B cell (primary cell): ENCODE measurements at regions not wholly inside any gene's neighbourhood (a gene's known extent, or its start where the extent isn't known, plus 50 kb on each side); places are given as distances from the start of the nearest gene placed in this dataset.

Source experiments
- ATAC-seq: fragments of 200-7000 bp; cut with Tn5 transposase; one replicate; pipeline ENCODE4 v1.10.0; 2021; ENCODE audit warnings: low read depth, mild to moderate bottlenecking, moderate number of reproducible peaks, moderate library complexity
- CTCF ChIA-PET: fragments of 350-600 bp; sonication (Branson Sonifier 250); formaldehyde crosslinking; loops from one replicate; lab custom pipeline; 2021; ENCODE audit warnings: antibody characterized with exemption, inconsistent platforms; lab: Charles Lee
- POLR2A ChIA-PET: fragments of 350-600 bp; sonication (Branson Sonifier 250); formaldehyde crosslinking; loops from one replicate; lab custom pipeline; 2021; ENCODE audit warnings: antibody characterized with exemption; lab: Charles Lee
- DNase-seq: peaks from one replicate; pipeline ENCODE4 v3.0.0; 2013
- H2AFZ ChIP-seq: 2 replicates; pipeline ENCODE4 v1.6.1; 2012; ENCODE audit warnings: mild to moderate bottlenecking, low read depth, low read length; ENCODE audit not compliant: insufficient read depth, poor library complexity, severe bottlenecking
- H3K27ac ChIP-seq, 2 donors: 1 replicate in 1 of 2; 2 replicates in 1 of 2; pipeline ENCODE4 v1.5.1; 2012 to 2013; ENCODE audit warnings: low read length in 2 of 2, mild to moderate bottlenecking in 2 of 2, moderate library complexity in 1 of 2
- H3K27me3 ChIP-seq, 4 experiments: fragments of 200-600 bp in 1 of 4; sonication (generic) in 1 of 4; replicated peaks in 1 of 4; 1 replicate in 2 of 4; 2 replicates in 2 of 4; pipeline versions ENCODE4 v1.6.1 to v1.7.0; 2013 to 2016; ENCODE audit warnings: low read length in 3 of 4, mild to moderate bottlenecking in 2 of 4, mixed read lengths in 1 of 4, moderate library complexity in 1 of 4; ENCODE audit not compliant: insufficient read depth in 4 of 4, control insufficient read depth in 3 of 4; ENCODE audit errors: control extremely low read depth in 1 of 4
- H3K36me3 ChIP-seq, 2 experiments: replicated peaks in 1 of 2; 1 replicate in 1 of 2; 2 replicates in 1 of 2; pipeline versions ENCODE4 v1.6.1 to v1.7.1; 2013; ENCODE audit warnings: low read length in 1 of 2; ENCODE audit not compliant: insufficient read depth in 2 of 2, control insufficient read depth in 1 of 2; ENCODE audit errors: control extremely low read depth in 1 of 2, extremely low read depth in 1 of 2
- H3K4me1 ChIP-seq, 2 donors: fragments of 200-600 bp in 1 of 2; sonication (generic) in 1 of 2; 1 replicate in 1 of 2; 2 replicates in 1 of 2; pipeline versions ENCODE4 v1.5.1 to v1.6.1; 2013 to 2017; ENCODE audit warnings: low read length in 2 of 2; ENCODE audit not compliant: control insufficient read depth in 2 of 2, insufficient read depth in 2 of 2
- H3K4me2 ChIP-seq: replicated peaks from 2 replicates; pipeline ENCODE3; 2012; ENCODE audit warnings: mild to moderate bottlenecking, low read depth, low read length; ENCODE audit not compliant: poor library complexity, severe bottlenecking
- H3K4me3 ChIP-seq, 5 experiments: fragments of 200-600 bp in 1 of 5; sonication (generic) in 1 of 5; 1 replicate in 3 of 5; 2 replicates in 2 of 5; pipeline versions ENCODE4 v1.5.1 to v1.7.0; 2011 to 2016; ENCODE audit warnings: low read length in 4 of 5, mild to moderate bottlenecking in 4 of 5, low read depth in 2 of 5, control low read depth in 1 of 5, moderate library complexity in 1 of 5; ENCODE audit not compliant: insufficient read depth in 1 of 5; ENCODE audit errors: control extremely low read depth in 1 of 5, extremely low read depth in 1 of 5
- H3K79me2 ChIP-seq: fragments of 200-600 bp; sonication (generic); one replicate; pipeline ENCODE4 v1.6.0; 2016; ENCODE audit warnings: low read length; ENCODE audit not compliant: control insufficient read depth, insufficient read depth
- H3K9ac ChIP-seq: fragments of 200-600 bp; sonication (generic); 2 replicates; pipeline ENCODE4 v1.6.1; 2017; ENCODE audit warnings: mild to moderate bottlenecking, low read length, moderate library complexity
- H3K9me3 ChIP-seq, 3 donors: one replicate each; pipeline versions ENCODE4 v1.6.1 to v1.7.1; 2013; ENCODE audit warnings: low read length in 2 of 3; ENCODE audit not compliant: control insufficient read depth in 2 of 3, insufficient read depth in 1 of 3; ENCODE audit errors: control extremely low read depth in 1 of 3
- H4K20me1 ChIP-seq: 2 replicates; pipeline ENCODE4 v1.6.0; 2012; ENCODE audit warnings: mild to moderate bottlenecking, low read length; ENCODE audit not compliant: insufficient read depth, control insufficient read depth, poor library complexity, severe bottlenecking
- H3K27ac Mint-ChIP-seq: one replicate; pipeline ENCODE4 v1.8.0; 2021; ENCODE audit warnings: mixed read lengths
- H3K27me3 Mint-ChIP-seq: one replicate; pipeline ENCODE4 v1.8.0; 2021; ENCODE audit warnings: mixed read lengths
- H3K4me1 Mint-ChIP-seq: one replicate; pipeline ENCODE4 v1.8.0; 2021; ENCODE audit warnings: mixed read lengths
- H3K4me3 Mint-ChIP-seq: one replicate; pipeline ENCODE4 v1.8.0; 2021; ENCODE audit warnings: mixed read lengths
- H3K9me3 Mint-ChIP-seq: one replicate; pipeline ENCODE4 v1.8.0; 2022; ENCODE audit warnings: mixed read lengths; ENCODE audit not compliant: insufficient read depth
- EZH2 ChIP-seq: IDR thresholded peaks from 2 replicates; pipeline ENCODE4 v1.6.1; 2012; ENCODE audit warnings: borderline replicate concordance, low read depth, mild to moderate bottlenecking, moderate library complexity, low read length; ENCODE audit not compliant: insufficient read depth, poor library complexity, severe bottlenecking
- WGBS: methylation state at CpG from one replicate; pipeline ENCODE4 v1.1.5; 2013; ENCODE audit warnings: missing lambda C conversion rate; ENCODE audit not compliant: insufficient coverage; 5-methylcytosine and 5-hydroxymethylcytosine counted together
- intact Hi-C: fragments of 100-400 bp; cut with micrococcal nuclease; formaldehyde crosslinking; loops from one replicate; pipeline ENCODE4 v1.10.0; 2022
- TF ChIP-seq, protein P1 (sequence below): fragments of 200-600 bp; IDR thresholded peaks from one replicate; pipeline ENCODE4 v1.8.0; 2022; ENCODE audit warnings: antibody characterized with exemption, mild to moderate bottlenecking

DNA sequence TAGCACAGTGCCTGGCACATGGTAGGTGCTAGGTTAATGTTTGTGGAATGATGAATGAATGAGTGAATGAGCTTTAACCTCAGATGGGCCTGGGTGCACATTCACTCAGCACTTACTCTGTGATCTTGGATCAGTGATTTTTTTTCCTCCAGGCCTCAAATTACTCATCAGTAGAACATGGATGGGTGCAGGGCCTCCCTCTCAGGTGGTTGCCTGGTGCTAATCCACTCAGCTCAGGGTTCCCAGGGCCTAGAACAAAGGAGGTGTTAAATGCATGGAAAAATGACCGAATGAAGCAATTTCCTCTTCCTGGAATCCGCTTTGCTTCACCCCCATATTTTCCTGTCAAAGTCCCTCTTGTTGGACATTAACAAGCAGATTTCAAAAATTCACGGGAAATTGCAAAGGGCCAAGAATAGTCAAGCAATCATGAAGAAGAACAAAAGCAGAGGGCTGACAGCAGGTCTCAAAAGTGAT, 93.5 kb downstream of the MYEOV start:
- ChIA-PET POLR2A (no interaction called here), CTCF (no interaction called here)
- Histone ChIP-seq H3K4me1 (no peaks in the 10 kb centered on the region), H3K4me3 (no peak overlapping the region), H3K36me3 (no peaks in the 10 kb centered on the region), H3K4me2 (no peak overlapping the region), H2AFZ (no peak overlapping the region), H4K20me1 (no peaks in the 10 kb centered on the region), H3K27me3 (no peaks in the 10 kb centered on the region), H3K9me3 (peaks cover 0 to 41% (median 17%) of the 10 kb centered on the region in 3 donors), H3K9ac (no peak overlapping the region), H3K27ac (no peak overlapping the region), H3K79me2 (no peaks in the 10 kb centered on the region)
- DNase-seq (no peak), ATAC-seq (no peak)
- TF ChIP-seq EZH2, result no peak
- TF ChIP-seq, protein P1, sequence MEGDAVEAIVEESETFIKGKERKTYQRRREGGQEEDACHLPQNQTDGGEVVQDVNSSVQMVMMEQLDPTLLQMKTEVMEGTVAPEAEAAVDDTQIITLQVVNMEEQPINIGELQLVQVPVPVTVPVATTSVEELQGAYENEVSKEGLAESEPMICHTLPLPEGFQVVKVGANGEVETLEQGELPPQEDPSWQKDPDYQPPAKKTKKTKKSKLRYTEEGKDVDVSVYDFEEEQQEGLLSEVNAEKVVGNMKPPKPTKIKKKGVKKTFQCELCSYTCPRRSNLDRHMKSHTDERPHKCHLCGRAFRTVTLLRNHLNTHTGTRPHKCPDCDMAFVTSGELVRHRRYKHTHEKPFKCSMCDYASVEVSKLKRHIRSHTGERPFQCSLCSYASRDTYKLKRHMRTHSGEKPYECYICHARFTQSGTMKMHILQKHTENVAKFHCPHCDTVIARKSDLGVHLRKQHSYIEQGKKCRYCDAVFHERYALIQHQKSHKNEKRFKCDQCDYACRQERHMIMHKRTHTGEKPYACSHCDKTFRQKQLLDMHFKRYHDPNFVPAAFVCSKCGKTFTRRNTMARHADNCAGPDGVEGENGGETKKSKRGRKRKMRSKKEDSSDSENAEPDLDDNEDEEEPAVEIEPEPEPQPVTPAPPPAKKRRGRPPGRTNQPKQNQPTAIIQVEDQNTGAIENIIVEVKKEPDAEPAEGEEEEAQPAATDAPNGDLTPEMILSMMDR, result no peak
- intact Hi-C loops, result no loop called here
- H3K4me3 Mint-ChIP-seq, result no peak overlapping the region
- H3K27me3 Mint-ChIP-seq, result peaks cover 3% of the 10 kb centered on the region
- WGBS, result 100% methylated on average over 1 of the region's 3 CpGs
- no peak overlapping the region for H3K27ac Mint-ChIP-seq
- H3K4me1 Mint-ChIP-seq, result no peaks in the 10 kb centered on the region
- peaks cover 15% of the 10 kb centered on the region for H3K9me3 Mint-ChIP-seq

DNA sequence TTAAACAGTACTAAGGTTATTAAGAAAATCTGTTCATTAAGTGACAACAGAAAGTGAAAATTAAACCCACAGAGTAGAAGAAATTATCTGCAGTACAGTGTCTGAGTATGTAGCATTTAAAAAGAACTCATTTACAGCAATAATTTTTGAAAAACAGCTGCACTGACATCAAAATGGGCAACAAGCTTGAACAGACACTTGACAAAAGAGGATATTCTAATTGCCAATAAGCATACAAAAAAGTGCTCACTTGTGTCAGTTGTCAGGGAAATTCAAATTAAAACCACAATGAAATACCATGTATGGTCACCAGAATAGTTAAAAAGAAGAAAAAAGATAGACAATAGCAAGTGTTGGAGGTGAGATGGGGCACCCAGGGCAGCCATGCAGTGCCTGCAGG, 93.3 kb upstream of the LINC01488 start:
- POLR2A ChIA-PET, result no interaction called here
- H3K27me3 Mint-ChIP-seq, result peaks cover 10% of the 10 kb centered on the region
- intact Hi-C loops, result no loop called here
- DNase-seq (no peak), ATAC-seq (no peak)
- Histone ChIP-seq H3K4me1 (no peaks in the 10 kb centered on the region), H3K79me2 (no peaks in the 10 kb centered on the region), H3K9me3 (peaks cover 0 to 41% (median 17%) of the 10 kb centered on the region in 3 donors), H3K36me3 (no peaks in the 10 kb centered on the region), H3K9ac (no peak overlapping the region), H3K27me3 (no peaks in the 10 kb centered on the region), H3K27ac (no peak overlapping the region), H2AFZ (no peak overlapping the region), H4K20me1 (no peaks in the 10 kb centered on the region), H3K4me3 (no peak overlapping the region), H3K4me2 (no peak overlapping the region)
- no peaks in the 10 kb centered on the region for H3K4me1 Mint-ChIP-seq
- CTCF ChIA-PET, result no interaction called here
- H3K27ac Mint-ChIP-seq, result no peak overlapping the region
- no peak overlapping the region for H3K4me3 Mint-ChIP-seq
- TF ChIP-seq, protein P1, result no peak
- no peak for TF ChIP-seq EZH2
- peaks cover 15% of the 10 kb centered on the region for H3K9me3 Mint-ChIP-seq
